Psoas muscle (tissue), 7 donors: ENCODE measurements at regions not wholly inside any gene's neighbourhood (a gene's known extent, or its start where the extent isn't known, plus 50 kb on each side); places are given as distances from the start of the nearest gene placed in this dataset.

Experiments
- ATAC-seq, 4 donors: fragments of 200-7000 bp; cut with Tn5 transposase; one replicate each; pipeline ENCODE4 v1.9.1; 2020; ENCODE audit warnings: moderate library complexity in 3 of 4, mild to moderate bottlenecking in 2 of 4
- DNase-seq, 2 donors: peaks; one replicate each; pipeline ENCODE4 v3.0.0-alpha.2; 2020
- H3K27ac ChIP-seq: fragments of 200-600 bp; one replicate; pipeline ENCODE4 v1.8.0; 2022
- H3K27me3 ChIP-seq, 3 donors: fragments of 200-600 bp in 1 of 3; one replicate each; pipeline versions ENCODE4 v1.6.1 to v1.8.0; 2013 to 2022; ENCODE audit warnings: low read length in 2 of 3, mild to moderate bottlenecking in 2 of 3, moderate library complexity in 1 of 3; ENCODE audit not compliant: insufficient read depth in 3 of 3
- H3K36me3 ChIP-seq, 2 donors: fragments of 200-600 bp in 1 of 2; one replicate each; pipeline versions ENCODE4 v1.6.1 to v1.8.0; 2013 to 2022; ENCODE audit warnings: low read depth in 1 of 2, mild to moderate bottlenecking in 1 of 2, moderate library complexity in 1 of 2; ENCODE audit not compliant: insufficient read depth in 1 of 2
- H3K4me1 ChIP-seq: fragments of 200-600 bp; one replicate; pipeline ENCODE4 v1.8.0; 2022
- H3K4me3 ChIP-seq: fragments of 200-600 bp; one replicate; pipeline ENCODE4 v1.8.0; 2022; ENCODE audit warnings: mild to moderate bottlenecking
- H3K9me3 ChIP-seq: fragments of 200-600 bp; one replicate; pipeline ENCODE4 v1.8.0; 2022
- CTCF ChIP-seq: fragments of 200-600 bp; IDR thresholded peaks from one replicate; pipeline ENCODE4 v1.8.0; 2022; ENCODE audit warnings: antibody characterized with exemption
- WGBS, 3 donors: extraction: QIAGEN DNeasy Blood & Tissue Kit; methylation state at CpG; one replicate each; pipeline versions ENCODE4 v1.1.6 to v1.1.7; 2013; 5-methylcytosine and 5-hydroxymethylcytosine counted together
- intact Hi-C, 2 donors: fragments of 100-400 bp; cut with DNase I; formaldehyde crosslinking; loops; one replicate each; pipeline versions ENCODE4 v1.11.0 to v1.14.2; 2022
- donor health status: healthy with polysubstance abuse.
- donor health status: DM: no; HTN: no; CAD: no; lungs with moderate emphysema.
- donor health status: Bipolar disorder and iron deficiency.
- donor health status: healthy.
- donor health status: DM: yes; HTN: yes; CAD: no.
- donor health status: DM: no; HTN: no; CAD: no.
- donor health status: DM: yes; HTN: yes; CAD: no.

GRCh38 chr4:3676196-3676595, 90.0 kb upstream of the ADRA2C start:
- H3K27me3 ChIP-seq, result peaks cover 0 to 34% (median 3%) of the 10 kb centered on the region in 3 donors

GRCh38 chr4:3675251-3676115, 90.7 kb upstream of the ADRA2C start:
- 67 to 74% (median 72%) methylated on average over 31 to 32 of the region's 32 CpGs for WGBS, 3 donors
- Histone ChIP-seq H3K9me3 (no peaks in the 10 kb centered on the region), H3K27ac (no peak overlapping the region), H3K4me1 (no peaks in the 10 kb centered on the region), H3K4me3 (no peak overlapping the region), H3K36me3 (no peaks in the 10 kb centered on the region), H3K27me3 (peaks cover 0 to 34% (median 3%) of the 10 kb centered on the region in 3 donors)
- intact Hi-C loops, result no loop called here
- no peak for TF ChIP-seq CTCF
- DNase-seq (peak in 1 of 2 donors; percentile 16), ATAC-seq (no peak)

More at GRCh38 chr4:3676196-3676595, 90.0 kb upstream of the ADRA2C start:
- H3K4me1 ChIP-seq, result no peaks in the 10 kb centered on the region
- TF ChIP-seq CTCF, result no peak
- H3K4me3 ChIP-seq, result no peak overlapping the region
- intact Hi-C loops, result no loop called here
- no peak overlapping the region for H3K27ac ChIP-seq
- 75 to 83% (median 81%) methylated on average over 7 of the region's 7 CpGs for whole genome bisulfite sequencing, 3 donors
- H3K9me3 ChIP-seq, result no peaks in the 10 kb centered on the region
- no peaks in the 10 kb centered on the region for H3K36me3 ChIP-seq
- DNase-seq (peak in 1 of 2 donors; percentile 35), ATAC-seq (no peak)

- H3K27ac ChIP-seq, result no peak overlapping the region
- H3K4me3 ChIP-seq, result no peak overlapping the region
- TF ChIP-seq CTCF, result no peak
- no peaks in the 10 kb centered on the region for H3K36me3 ChIP-seq
- WGBS, 3 donors, result 39 to 46% (median 46%) methylated on average over 7 of the region's 7 CpGs
- intact Hi-C loops, result no loop called here
- no peaks in the 10 kb centered on the region for H3K4me1 ChIP-seq
- DNase-seq (peak in 1 of 2 donors; percentile 14), ATAC-seq (no peak)
- H3K9me3 ChIP-seq, result no peaks in the 10 kb centered on the region
- H3K27me3 ChIP-seq, result peaks cover 0 to 28% (median 3%) of the 10 kb centered on the region in 3 donors
These were observed 91.7 kb upstream of the ADRA2C start for GRCh38 chr4:3674479-3674851.

GRCh38 chr4:3673716-3674478, 92.3 kb upstream of the ADRA2C start:
- Histone ChIP-seq H3K36me3 (no peaks in the 10 kb centered on the region), H3K27ac (no peak overlapping the region), H3K9me3 (no peaks in the 10 kb centered on the region), H3K27me3 (peaks cover 0 to 23% (median 3%) of the 10 kb centered on the region in 3 donors), H3K4me1 (no peaks in the 10 kb centered on the region), H3K4me3 (no peak overlapping the region)
- 82 to 83% (median 83%) methylated on average over 13 of the region's 13 CpGs for WGBS, 3 donors
- ATAC-seq, result no peak
- peak in 1 of 2 donors; percentile 21 for DNase-seq
- no peak for TF ChIP-seq CTCF
- intact Hi-C loops, result no loop called here
